ENCODE measurements at regions not wholly inside any gene's neighbourhood (a gene's known extent, or its start where the extent isn't known, plus 50 kb on each side); places are given as distances from the start of the nearest gene placed in this dataset.

DNA sequence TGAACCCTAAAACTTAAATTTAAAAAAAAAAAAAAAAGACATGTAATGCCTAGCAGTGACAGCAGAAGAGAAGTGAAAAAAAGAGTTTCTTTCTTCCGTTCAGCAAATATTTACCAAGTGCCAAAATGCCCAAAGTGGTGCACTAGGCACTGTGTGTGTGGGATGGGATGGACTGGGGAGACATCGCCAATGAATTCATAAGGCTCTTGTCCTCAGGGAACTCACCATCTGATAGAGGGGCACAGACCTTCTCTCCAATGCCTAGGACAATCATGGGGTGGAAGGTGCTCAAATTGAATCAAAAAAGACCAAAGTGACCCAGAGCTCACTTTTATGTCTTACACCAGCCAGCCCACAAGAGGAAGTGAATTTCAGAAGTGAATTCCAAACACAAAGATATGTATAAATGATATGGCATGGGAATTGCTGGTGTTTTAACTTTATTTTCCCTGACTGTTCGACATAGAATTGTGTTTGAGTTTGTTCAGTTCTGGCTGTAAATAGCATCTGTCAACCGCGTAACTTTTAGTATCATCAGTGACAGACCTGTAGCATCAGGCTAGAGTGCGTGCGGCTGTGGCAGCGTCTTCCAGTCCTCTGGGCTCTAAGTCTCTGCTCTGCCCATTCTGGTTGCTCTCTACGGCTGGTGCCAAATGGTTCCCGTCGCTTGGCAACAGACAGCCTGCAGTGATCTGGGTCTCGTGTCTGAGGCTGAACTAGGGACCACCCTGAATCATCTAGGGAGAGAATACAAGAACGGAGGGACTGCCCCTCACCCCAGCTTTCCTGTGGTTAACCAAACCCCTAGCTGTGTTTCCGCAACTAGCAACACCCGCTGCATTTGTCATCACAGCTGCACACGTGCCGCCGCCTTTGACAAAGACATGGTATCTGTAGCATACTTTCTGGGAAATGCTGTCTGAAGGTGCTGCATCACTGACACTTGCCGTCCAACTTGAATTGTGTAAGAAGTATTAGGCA is 154.0 kb upstream of the THBS1 start:
- TF ChIP-seq, protein P1, sequence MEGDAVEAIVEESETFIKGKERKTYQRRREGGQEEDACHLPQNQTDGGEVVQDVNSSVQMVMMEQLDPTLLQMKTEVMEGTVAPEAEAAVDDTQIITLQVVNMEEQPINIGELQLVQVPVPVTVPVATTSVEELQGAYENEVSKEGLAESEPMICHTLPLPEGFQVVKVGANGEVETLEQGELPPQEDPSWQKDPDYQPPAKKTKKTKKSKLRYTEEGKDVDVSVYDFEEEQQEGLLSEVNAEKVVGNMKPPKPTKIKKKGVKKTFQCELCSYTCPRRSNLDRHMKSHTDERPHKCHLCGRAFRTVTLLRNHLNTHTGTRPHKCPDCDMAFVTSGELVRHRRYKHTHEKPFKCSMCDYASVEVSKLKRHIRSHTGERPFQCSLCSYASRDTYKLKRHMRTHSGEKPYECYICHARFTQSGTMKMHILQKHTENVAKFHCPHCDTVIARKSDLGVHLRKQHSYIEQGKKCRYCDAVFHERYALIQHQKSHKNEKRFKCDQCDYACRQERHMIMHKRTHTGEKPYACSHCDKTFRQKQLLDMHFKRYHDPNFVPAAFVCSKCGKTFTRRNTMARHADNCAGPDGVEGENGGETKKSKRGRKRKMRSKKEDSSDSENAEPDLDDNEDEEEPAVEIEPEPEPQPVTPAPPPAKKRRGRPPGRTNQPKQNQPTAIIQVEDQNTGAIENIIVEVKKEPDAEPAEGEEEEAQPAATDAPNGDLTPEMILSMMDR (IDR thresholded peaks at IDR 0.05; ENCODE audit: unreplicated experiment in 3 of 3): no peak
- Mint-ChIP-seq H3K27ac (no peak overlapping the region), H3K9me3 (peaks cover 4% of the 10 kb centered on the region), H3K27me3 (ENCODE audit: low read depth) (no peaks in the 10 kb centered on the region), H3K4me3 (no peak overlapping the region), H3K4me1 (peaks cover 13% of the 10 kb centered on the region), H3K36me3 (ENCODE audit: low read depth) (no peaks in the 10 kb centered on the region)

DNA sequence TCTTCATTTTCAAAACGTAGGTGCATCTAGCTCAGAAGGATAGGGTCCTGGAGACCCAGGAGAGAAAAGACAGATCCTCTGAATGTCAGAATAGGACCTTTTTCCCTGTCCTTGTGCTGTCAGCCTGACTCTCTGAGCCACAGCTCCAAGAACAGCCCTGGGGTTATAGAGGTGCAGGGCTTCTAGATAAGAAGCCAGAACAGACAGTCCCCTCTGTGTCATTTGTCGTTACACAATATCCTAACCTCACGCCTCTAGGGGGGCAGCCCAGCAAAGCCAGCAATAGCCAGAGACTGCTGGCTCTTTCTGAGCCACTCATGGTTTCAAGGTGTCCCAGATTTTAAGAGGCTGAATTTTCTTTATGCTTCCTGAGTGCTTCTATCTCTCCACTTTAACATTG is 153.2 kb upstream of the THBS1 start:
- H3K4me1 Mint-ChIP-seq: peaks cover 22% of the 10 kb centered on the region
- no peak overlapping the region for H3K4me3 Mint-ChIP-seq
- no peaks in the 10 kb centered on the region for H3K27me3 Mint-ChIP-seq (ENCODE audit: low read depth)
- H3K36me3 Mint-ChIP-seq (ENCODE audit: low read depth): no peaks in the 10 kb centered on the region
- H3K27ac Mint-ChIP-seq: no peak overlapping the region
- TF ChIP-seq, protein P1 (IDR thresholded peaks at IDR 0.05; ENCODE audit: unreplicated experiment in 3 of 3): no peak
- H3K9me3 Mint-ChIP-seq: peaks cover 4% of the 10 kb centered on the region

DNA sequence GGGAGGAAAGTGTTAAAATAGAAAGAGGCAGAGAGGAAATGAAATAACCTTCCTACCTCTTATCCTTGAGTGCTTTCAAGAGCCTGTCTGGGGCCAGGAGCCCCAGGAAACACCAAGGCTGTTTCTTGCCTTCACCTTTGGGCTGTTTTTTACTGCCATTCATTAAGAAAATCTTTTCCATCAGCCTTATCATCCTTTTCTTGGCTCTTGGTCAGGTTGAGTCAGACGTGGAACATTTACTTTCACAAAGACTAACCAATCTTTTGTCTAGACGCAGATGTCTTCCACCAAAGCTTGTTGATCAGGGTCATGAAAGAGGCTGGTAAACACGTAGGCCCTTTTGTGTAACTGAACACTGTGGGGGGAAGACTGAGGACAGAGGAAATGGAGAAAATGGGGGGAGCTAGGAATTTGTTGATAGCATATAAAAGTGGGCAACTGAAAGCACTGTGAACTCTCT is 151.0 kb upstream of the THBS1 start:
- peaks cover 4% of the 10 kb centered on the region for H3K9me3 Mint-ChIP-seq
- H3K27ac Mint-ChIP-seq: peak overlapping the region; percentile 44 to 66 (median 53)
- H3K4me3 Mint-ChIP-seq: no peak overlapping the region
- H3K36me3 Mint-ChIP-seq (ENCODE audit: low read depth): no peaks in the 10 kb centered on the region
- peaks cover 44% of the 10 kb centered on the region for H3K4me1 Mint-ChIP-seq
- TF ChIP-seq, protein P1 (IDR thresholded peaks at IDR 0.05; ENCODE audit: unreplicated experiment in 3 of 3): no peak
- no peaks in the 10 kb centered on the region for H3K27me3 Mint-ChIP-seq (ENCODE audit: low read depth)

DNA sequence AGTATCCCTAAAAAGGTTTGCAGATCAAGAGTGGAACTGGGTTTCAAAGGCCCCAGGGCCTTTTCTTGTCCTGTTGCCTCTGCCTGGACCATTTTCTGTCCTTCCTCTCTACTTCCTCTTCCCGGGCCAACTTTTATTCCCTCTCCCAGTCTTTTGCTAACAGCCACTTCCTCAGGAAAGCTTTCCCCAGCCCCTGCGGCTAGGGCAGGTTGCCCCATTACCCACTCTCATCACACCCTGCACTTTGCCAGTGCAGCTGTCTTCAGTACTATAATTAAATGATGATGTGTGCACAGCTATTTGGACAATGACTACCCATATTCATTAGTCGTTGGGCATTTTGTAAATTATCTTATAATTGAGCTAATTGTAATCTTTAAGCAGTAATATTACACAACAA is 150.5 kb upstream of the THBS1 start:
- TF ChIP-seq, protein P1 (IDR thresholded peaks at IDR 0.05; ENCODE audit: unreplicated experiment in 3 of 3): no peak
- H3K4me1 Mint-ChIP-seq: peaks cover 46% of the 10 kb centered on the region
- H3K4me3 Mint-ChIP-seq: no peak overlapping the region
- peak overlapping the region; percentile 44 to 66 (median 53) for H3K27ac Mint-ChIP-seq
- no peaks in the 10 kb centered on the region for H3K27me3 Mint-ChIP-seq (ENCODE audit: low read depth)
- no peaks in the 10 kb centered on the region for H3K36me3 Mint-ChIP-seq (ENCODE audit: low read depth)
- peaks cover 4% of the 10 kb centered on the region for H3K9me3 Mint-ChIP-seq

DNA sequence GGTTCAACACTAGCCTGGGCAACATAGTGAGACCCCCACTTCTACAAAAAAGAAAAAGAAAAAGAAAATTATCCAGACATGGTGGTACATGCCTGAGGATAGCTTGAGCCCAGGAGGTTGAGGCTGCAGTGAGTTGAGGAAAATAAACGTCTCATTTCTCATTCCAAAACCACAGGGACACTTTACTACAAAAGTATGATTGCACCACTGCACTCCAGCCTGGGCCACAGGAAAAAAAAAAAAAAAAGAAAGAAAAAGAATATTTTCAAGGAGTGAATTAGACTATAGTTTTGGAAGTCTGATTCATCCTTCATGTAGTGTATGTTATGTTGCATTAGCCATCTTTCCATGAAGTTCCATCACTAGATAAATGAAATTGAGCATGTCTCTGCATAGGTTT is 149.5 kb upstream of the THBS1 start:
- H3K4me1 Mint-ChIP-seq: peaks cover 54% of the 10 kb centered on the region
- no peak overlapping the region for H3K4me3 Mint-ChIP-seq
- H3K36me3 Mint-ChIP-seq (ENCODE audit: low read depth): no peaks in the 10 kb centered on the region
- peak overlapping the region in 2 of 3 experiments; percentile 62 to 66 for H3K27ac Mint-ChIP-seq
- H3K27me3 Mint-ChIP-seq (ENCODE audit: low read depth): no peaks in the 10 kb centered on the region
- TF ChIP-seq, protein P1 (IDR thresholded peaks at IDR 0.05; ENCODE audit: unreplicated experiment in 3 of 3): no peak
- peaks cover 4% of the 10 kb centered on the region for H3K9me3 Mint-ChIP-seq
